ENCODE measurements at regions not wholly inside any gene's neighbourhood (a gene's known extent, or its start where the extent isn't known, plus 50 kb on each side); places are given as distances from the start of the nearest gene placed in this dataset.

- no peak for DNase-seq (ENCODE audit: low spot score)
Observed at GRCh38 chr15:58329781-58330671, 101.8 kb upstream of the LIPC start.

GRCh38 chr15:58330741-58331559 is 100.8 kb upstream of the LIPC start:
- DNase-seq (ENCODE audit: low spot score), result no peak

- DNase-seq (ENCODE audit: low spot score), result no peak
Observed at GRCh38 chr15:58331560-58331912, 100.3 kb upstream of the LIPC start.

GRCh38 chr15:58331913-58332675 is 99.7 kb upstream of the LIPC start:
- peak; percentile 89 for DNase-seq (ENCODE audit: low spot score)

GRCh38 chr15:58332676-58333400 is 99.0 kb upstream of the LIPC start:
- DNase-seq (ENCODE audit: low spot score), result peak; percentile 48

- DNase-seq (ENCODE audit: low spot score), result no peak
Observed at GRCh38 chr15:58334803-58335202, 97.0 kb upstream of the LIPC start.

GRCh38 chr15:58336161-58336560 is 95.6 kb upstream of the LIPC start:
- no peak for DNase-seq (ENCODE audit: low spot score)

- DNase-seq (ENCODE audit: low spot score), result no peak
Observed at GRCh38 chr15:58340176-58340575, 91.6 kb upstream of the LIPC start.

GRCh38 chr15:58342508-58342907 is 89.3 kb upstream of the LIPC start:
- DNase-seq (ENCODE audit: low spot score), result no peak

- DNase-seq (ENCODE audit: low spot score), result no peak
Observed at GRCh38 chr15:58344213-58345070, 87.3 kb upstream of the LIPC start.

- no peak for DNase-seq (ENCODE audit: low spot score)
Observed at GRCh38 chr15:58346361-58346760, 85.4 kb upstream of the LIPC start.

GRCh38 chr15:58348095-58348812 is 83.5 kb upstream of the LIPC start:
- peak; percentile 20 for DNase-seq (ENCODE audit: low spot score)

- DNase-seq (ENCODE audit: low spot score), result no peak
Observed at GRCh38 chr15:58352026-58352929, 79.5 kb upstream of the LIPC start.

GRCh38 chr15:58355382-58355971 is 76.3 kb upstream of the LIPC start:
- DNase-seq (ENCODE audit: low spot score), result no peak

- DNase-seq (ENCODE audit: low spot score), result no peak
Observed at GRCh38 chr15:58355973-58356372, 75.8 kb upstream of the LIPC start.

- DNase-seq (ENCODE audit: low spot score), result no peak
Observed at GRCh38 chr15:58357529-58358476, 74.0 kb upstream of the LIPC start.

- no peak for DNase-seq (ENCODE audit: low spot score)
Observed at GRCh38 chr15:58360421-58361090, 71.2 kb upstream of the LIPC start.
